ENCODE measurements at regions not wholly inside any gene's neighbourhood (a gene's known extent, or its start where the extent isn't known, plus 50 kb on each side); places are given as distances from the start of the nearest gene placed in this dataset.

GRCh38 chr9:108386032-108386431 is 469.8 kb downstream of the ACTL7B start:
- Histone ChIP-seq H3K9me3 (no peaks in the 10 kb centered on the region), H3K27me3 (no peaks in the 10 kb centered on the region), H3K4me1 (no peaks in the 10 kb centered on the region), H3K9ac (ENCODE audit: low read depth in 2 of 2, low read length in 2 of 2) (no peak overlapping the region), H3K36me3 (no peaks in the 10 kb centered on the region), H3K27ac (no peak overlapping the region), H3K4me3 (no peak overlapping the region)
- no peak for TF ChIP-seq CTCF (IDR thresholded peaks at IDR 0.05)
- intact Hi-C loops (cut with DNase I), result no loop called here
- no peak for DNase-seq

- no peak for TF ChIP-seq CTCF (IDR thresholded peaks at IDR 0.05)
- intact Hi-C loops (cut with DNase I), result no loop called here
- Histone ChIP-seq H3K27ac (no peak overlapping the region), H3K36me3 (no peaks in the 10 kb centered on the region), H3K9ac (ENCODE audit: low read depth in 2 of 2, low read length in 2 of 2) (no peak overlapping the region), H3K4me3 (no peak overlapping the region), H3K27me3 (no peaks in the 10 kb centered on the region), H3K4me1 (no peaks in the 10 kb centered on the region), H3K9me3 (no peaks in the 10 kb centered on the region)
- DNase-seq, result no peak
Observed at GRCh38 chr9:108383796-108384195, 472.0 kb downstream of the ACTL7B start.

- Histone ChIP-seq H3K9me3 (no peaks in the 10 kb centered on the region), H3K27ac (no peak overlapping the region), H3K4me3 (no peak overlapping the region), H3K36me3 (no peaks in the 10 kb centered on the region), H3K9ac (ENCODE audit: low read depth in 2 of 2, low read length in 2 of 2) (no peak overlapping the region), H3K27me3 (no peaks in the 10 kb centered on the region), H3K4me1 (no peaks in the 10 kb centered on the region)
- DNase-seq, result no peak
- intact Hi-C loops (cut with DNase I), result no loop called here
- no peak for TF ChIP-seq CTCF (IDR thresholded peaks at IDR 0.05)
Observed at GRCh38 chr9:108382310-108382709, 473.5 kb downstream of the ACTL7B start.

GRCh38 chr9:108377881-108378280 is 477.9 kb downstream of the ACTL7B start:
- Histone ChIP-seq H3K9ac (ENCODE audit: low read depth in 2 of 2, low read length in 2 of 2) (no peak overlapping the region), H3K27ac (no peak overlapping the region), H3K4me1 (no peaks in the 10 kb centered on the region), H3K27me3 (no peaks in the 10 kb centered on the region), H3K4me3 (no peak overlapping the region), H3K9me3 (no peaks in the 10 kb centered on the region), H3K36me3 (no peaks in the 10 kb centered on the region)
- DNase-seq, result no peak
- intact Hi-C loops (cut with DNase I), result no loop called here
- TF ChIP-seq CTCF (IDR thresholded peaks at IDR 0.05), result no peak

- no peak overlapping the region for H3K27ac ChIP-seq
- H3K27me3 ChIP-seq, result no peaks in the 10 kb centered on the region
- no peak for DNase-seq
- no peak overlapping the region for H3K9ac ChIP-seq (ENCODE audit: low read depth in 2 of 2, low read length in 2 of 2)
- intact Hi-C loops (cut with DNase I), result no loop called here
- no peak for TF ChIP-seq CTCF (IDR thresholded peaks at IDR 0.05)
- H3K36me3 ChIP-seq, result no peaks in the 10 kb centered on the region
- no peaks in the 10 kb centered on the region for H3K9me3 ChIP-seq
- H3K4me3 ChIP-seq, result no peak overlapping the region
- H3K4me1 ChIP-seq, result no peaks in the 10 kb centered on the region
Observed at GRCh38 chr9:108377382-108377781, 478.4 kb downstream of the ACTL7B start.

GRCh38 chr9:108376140-108376539 is 479.6 kb downstream of the ACTL7B start:
- Histone ChIP-seq H3K27ac (no peak overlapping the region), H3K27me3 (no peaks in the 10 kb centered on the region), H3K36me3 (no peaks in the 10 kb centered on the region), H3K9me3 (no peaks in the 10 kb centered on the region), H3K4me3 (no peak overlapping the region), H3K4me1 (no peaks in the 10 kb centered on the region), H3K9ac (ENCODE audit: low read depth in 2 of 2, low read length in 2 of 2) (no peak overlapping the region)
- intact Hi-C loops (cut with DNase I), result no loop called here
- no peak for DNase-seq
- TF ChIP-seq CTCF (IDR thresholded peaks at IDR 0.05), result no peak
